ENCODE measurements at regions not wholly inside any gene's neighbourhood (a gene's known extent, or its start where the extent isn't known, plus 50 kb on each side); places are given as distances from the start of the nearest gene placed in this dataset.

DNA sequence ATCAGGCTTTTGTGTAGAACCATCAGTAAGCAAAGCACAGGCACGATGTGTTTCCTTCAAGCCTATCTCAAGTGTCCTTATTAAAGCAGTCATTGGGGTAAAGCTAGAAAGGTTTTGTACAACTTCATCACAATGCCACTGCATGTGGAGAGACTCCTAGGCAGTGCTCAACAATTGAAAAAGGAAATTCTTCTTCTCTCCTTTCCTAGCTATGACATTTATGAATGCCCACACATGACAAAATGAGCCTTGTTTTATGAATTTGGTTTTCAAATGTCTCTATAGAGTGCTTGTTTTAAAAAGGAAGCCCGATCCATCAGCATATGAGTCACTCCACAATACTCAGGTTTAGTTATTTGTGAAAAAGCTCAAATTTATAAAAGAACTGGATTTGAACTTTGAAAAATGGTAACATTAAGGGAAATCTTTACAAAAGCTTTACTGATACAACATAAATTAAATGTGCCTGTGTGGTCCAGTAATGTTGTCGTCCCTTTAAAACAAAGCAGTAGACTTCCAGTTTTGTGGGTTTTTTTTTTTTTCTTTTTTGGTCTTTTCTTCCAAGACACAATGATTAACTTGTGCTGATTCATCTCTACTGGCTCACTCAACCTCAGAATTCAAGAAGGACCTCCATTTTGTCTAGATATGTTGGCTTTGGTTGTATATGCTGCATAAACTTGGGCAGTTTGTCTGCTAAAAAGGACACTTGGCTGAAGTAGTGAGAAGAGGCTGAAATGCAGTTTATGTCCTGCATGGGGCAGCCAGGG lies 273.8 kb downstream of the GASK1B start:
- TF ChIP-seq POLR2AphosphoS5 (IDR thresholded peaks at IDR 0.05; ENCODE audit: low read depth, low read length) (no peak), CTCF (IDR thresholded peaks at IDR 0.05) (no peak), ELF1 (IDR thresholded peaks at IDR 0.05) (no peak), RXRA (IDR thresholded peaks at IDR 0.05; ENCODE audit: borderline replicate concordance, low read depth) (no peak), GABPA (IDR thresholded peaks at IDR 0.05; ENCODE audit: low read depth) (no peak), TCF12 (IDR thresholded peaks at IDR 0.05) (no peak), EZH2phosphoT487 (IDR thresholded peaks at IDR 0.05; ENCODE audit: borderline replicate concordance, low read depth) (no peak), RCOR1 (IDR thresholded peaks at IDR 0.05; ENCODE audit: low read length) (no peak), MAX (IDR thresholded peaks at IDR 0.05; ENCODE audit: low read depth) (no peak)
- TF ChIP-seq, protein P1, sequence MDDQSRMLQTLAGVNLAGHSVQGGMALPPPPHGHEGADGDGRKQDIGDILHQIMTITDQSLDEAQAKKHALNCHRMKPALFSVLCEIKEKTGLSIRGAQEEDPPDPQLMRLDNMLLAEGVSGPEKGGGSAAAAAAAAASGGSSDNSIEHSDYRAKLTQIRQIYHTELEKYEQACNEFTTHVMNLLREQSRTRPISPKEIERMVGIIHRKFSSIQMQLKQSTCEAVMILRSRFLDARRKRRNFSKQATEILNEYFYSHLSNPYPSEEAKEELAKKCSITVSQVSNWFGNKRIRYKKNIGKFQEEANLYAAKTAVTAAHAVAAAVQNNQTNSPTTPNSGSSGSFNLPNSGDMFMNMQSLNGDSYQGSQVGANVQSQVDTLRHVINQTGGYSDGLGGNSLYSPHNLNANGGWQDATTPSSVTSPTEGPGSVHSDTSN (IDR thresholded peaks at IDR 0.05): no peak
- TF ChIP-seq, protein P2, sequence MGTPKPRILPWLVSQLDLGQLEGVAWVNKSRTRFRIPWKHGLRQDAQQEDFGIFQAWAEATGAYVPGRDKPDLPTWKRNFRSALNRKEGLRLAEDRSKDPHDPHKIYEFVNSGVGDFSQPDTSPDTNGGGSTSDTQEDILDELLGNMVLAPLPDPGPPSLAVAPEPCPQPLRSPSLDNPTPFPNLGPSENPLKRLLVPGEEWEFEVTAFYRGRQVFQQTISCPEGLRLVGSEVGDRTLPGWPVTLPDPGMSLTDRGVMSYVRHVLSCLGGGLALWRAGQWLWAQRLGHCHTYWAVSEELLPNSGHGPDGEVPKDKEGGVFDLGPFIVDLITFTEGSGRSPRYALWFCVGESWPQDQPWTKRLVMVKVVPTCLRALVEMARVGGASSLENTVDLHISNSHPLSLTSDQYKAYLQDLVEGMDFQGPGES (IDR thresholded peaks at IDR 0.05; ENCODE audit: low read depth, low read length): no peak
- TF ChIP-seq, protein P3, sequence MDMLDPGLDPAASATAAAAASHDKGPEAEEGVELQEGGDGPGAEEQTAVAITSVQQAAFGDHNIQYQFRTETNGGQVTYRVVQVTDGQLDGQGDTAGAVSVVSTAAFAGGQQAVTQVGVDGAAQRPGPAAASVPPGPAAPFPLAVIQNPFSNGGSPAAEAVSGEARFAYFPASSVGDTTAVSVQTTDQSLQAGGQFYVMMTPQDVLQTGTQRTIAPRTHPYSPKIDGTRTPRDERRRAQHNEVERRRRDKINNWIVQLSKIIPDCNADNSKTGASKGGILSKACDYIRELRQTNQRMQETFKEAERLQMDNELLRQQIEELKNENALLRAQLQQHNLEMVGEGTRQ (IDR thresholded peaks at IDR 0.05; ENCODE audit: borderline replicate concordance, low read depth, low read length): no peak
- Histone ChIP-seq H3K9me2 (no peaks in the 10 kb centered on the region), H3K9ac (no peak overlapping the region), H3K27ac (ENCODE audit: low read depth in 2 of 2, low read length in 1 of 2) (no peak overlapping the region), H2AFZ (ENCODE audit: low read depth) (no peak overlapping the region), H3K4me3 (ENCODE audit: low read depth in 2 of 2, low read length in 1 of 2) (no peak overlapping the region), H3K36me3 (replicated peaks in 1 of 2; ENCODE audit: control insufficient read depth in 1 of 2, insufficient read depth in 2 of 2, low read length in 1 of 2) (no peaks in the 10 kb centered on the region), H3K9me3 (no peaks in the 10 kb centered on the region), H4K20me1 (ENCODE audit: insufficient read depth) (no peaks in the 10 kb centered on the region), H3K79me2 (ENCODE audit: insufficient read depth) (no peaks in the 10 kb centered on the region), H3K4me1 (ENCODE audit: control insufficient read depth in 1 of 2, insufficient read depth in 2 of 2, low read depth in 1 of 2, low read length in 1 of 2) (no peaks in the 10 kb centered on the region; a peak in 1 of 4 replicates), H3K27me3 (ENCODE audit: insufficient read depth) (no peaks in the 10 kb centered on the region), H3K4me2 (no peak overlapping the region), H3F3A (replicated peaks; ENCODE audit: insufficient read depth) (no peaks in the 10 kb centered on the region)
- CTCF ChIA-PET: no interaction called here
- DNase-seq: no peak
- POLR2A ChIA-PET: no interaction called here
- WGBS (ENCODE audit: low lambda C conversion rate): 41% methylated on average over 3 of the region's 3 CpGs
